Stimulated activated naive CD8-positive, alpha-beta T cell treated with anti-CD3 and anti-CD28 coated beads, Interleukin-15, Interleukin-2, amounts not matched to agents 100 ng/mL and 50 ng/mL, for 24 hours (primary cell): ENCODE measurements at regions not wholly inside any gene's neighbourhood (a gene's known extent, or its start where the extent isn't known, plus 50 kb on each side); places are given as distances from the start of the nearest gene placed in this dataset.

Experiments used
- H3K27ac Mint-ChIP-seq: one replicate; pipeline ENCODE4 v1.8.0; 2021; ENCODE audit warnings: mild to moderate bottlenecking, mixed read lengths
- H3K27me3 Mint-ChIP-seq: one replicate; pipeline ENCODE4 v1.8.0; 2021; ENCODE audit warnings: mixed read lengths
- H3K36me3 Mint-ChIP-seq: one replicate; pipeline ENCODE4 v1.8.0; 2021; ENCODE audit warnings: low read depth, mixed read lengths
- H3K4me1 Mint-ChIP-seq: one replicate; pipeline ENCODE4 v1.8.0; 2021; ENCODE audit warnings: low read depth, mixed read lengths
- H3K4me3 Mint-ChIP-seq: one replicate; pipeline ENCODE4 v1.8.0; 2021; ENCODE audit warnings: mild to moderate bottlenecking, mixed read lengths
- H3K9me3 Mint-ChIP-seq: one replicate; pipeline ENCODE4 v1.8.0; 2021; ENCODE audit warnings: mixed read lengths

GRCh38 chr1:67958472-67958871 lies 92.0 kb downstream of the DIRAS3 start:
- H3K27me3 Mint-ChIP-seq: peaks cover 4% of the 10 kb centered on the region
- H3K4me1 Mint-ChIP-seq: no peaks in the 10 kb centered on the region
- H3K27ac Mint-ChIP-seq: no peak overlapping the region
- no peak overlapping the region for H3K4me3 Mint-ChIP-seq
- H3K9me3 Mint-ChIP-seq: peaks cover 9% of the 10 kb centered on the region
- H3K36me3 Mint-ChIP-seq: no peaks in the 10 kb centered on the region

GRCh38 chr1:67957066-67957465 lies 93.4 kb downstream of the DIRAS3 start:
- Mint-ChIP-seq H3K36me3 (no peaks in the 10 kb centered on the region), H3K4me3 (no peak overlapping the region), H3K27me3 (peaks cover 4% of the 10 kb centered on the region), H3K27ac (no peak overlapping the region), H3K4me1 (no peaks in the 10 kb centered on the region), H3K9me3 (no peaks in the 10 kb centered on the region)

GRCh38 chr1:67956116-67956515 lies 94.3 kb downstream of the DIRAS3 start:
- peaks cover 4% of the 10 kb centered on the region for H3K27me3 Mint-ChIP-seq
- no peaks in the 10 kb centered on the region for H3K36me3 Mint-ChIP-seq
- H3K4me3 Mint-ChIP-seq: no peak overlapping the region
- no peaks in the 10 kb centered on the region for H3K4me1 Mint-ChIP-seq
- H3K9me3 Mint-ChIP-seq: no peaks in the 10 kb centered on the region
- no peak overlapping the region for H3K27ac Mint-ChIP-seq

GRCh38 chr1:67955591-67955990 lies 94.8 kb downstream of the DIRAS3 start:
- no peaks in the 10 kb centered on the region for H3K4me1 Mint-ChIP-seq

GRCh38 chr1:67953301-67953700 lies 97.1 kb downstream of the DIRAS3 start:
- Mint-ChIP-seq H3K4me1 (no peaks in the 10 kb centered on the region), H3K4me3 (no peak overlapping the region), H3K36me3 (no peaks in the 10 kb centered on the region), H3K9me3 (no peaks in the 10 kb centered on the region), H3K27me3 (peaks cover 4% of the 10 kb centered on the region), H3K27ac (no peak overlapping the region)

More at GRCh38 chr1:67955591-67955990, 94.8 kb downstream of the DIRAS3 start:
- H3K9me3 Mint-ChIP-seq: no peaks in the 10 kb centered on the region
- H3K4me3 Mint-ChIP-seq: no peak overlapping the region
- H3K27me3 Mint-ChIP-seq: peaks cover 4% of the 10 kb centered on the region
- no peak overlapping the region for H3K27ac Mint-ChIP-seq
- no peaks in the 10 kb centered on the region for H3K36me3 Mint-ChIP-seq

- Mint-ChIP-seq H3K27ac (no peak overlapping the region), H3K9me3 (no peaks in the 10 kb centered on the region), H3K4me1 (no peaks in the 10 kb centered on the region), H3K4me3 (no peak overlapping the region), H3K36me3 (no peaks in the 10 kb centered on the region), H3K27me3 (peaks cover 4% of the 10 kb centered on the region)
Observed at GRCh38 chr1:67952071-67952470, 98.4 kb downstream of the DIRAS3 start.

- no peaks in the 10 kb centered on the region for H3K36me3 Mint-ChIP-seq
- no peak overlapping the region for H3K27ac Mint-ChIP-seq
- no peaks in the 10 kb centered on the region for H3K9me3 Mint-ChIP-seq
- peaks cover 4% of the 10 kb centered on the region for H3K27me3 Mint-ChIP-seq
- no peaks in the 10 kb centered on the region for H3K4me1 Mint-ChIP-seq
- H3K4me3 Mint-ChIP-seq: no peak overlapping the region
Observed at GRCh38 chr1:67951014-67951413, 99.4 kb downstream of the DIRAS3 start.

- no peak overlapping the region for H3K27ac Mint-ChIP-seq
- no peak overlapping the region for H3K4me3 Mint-ChIP-seq
- no peaks in the 10 kb centered on the region for H3K4me1 Mint-ChIP-seq
- H3K9me3 Mint-ChIP-seq: peaks cover 4% of the 10 kb centered on the region
- no peaks in the 10 kb centered on the region for H3K27me3 Mint-ChIP-seq
- H3K36me3 Mint-ChIP-seq: no peaks in the 10 kb centered on the region
Observed at GRCh38 chr1:67948151-67949080, 102.0 kb downstream of the DIRAS3 start.

GRCh38 chr1:67947114-67947513 lies 103.3 kb downstream of the DIRAS3 start:
- Mint-ChIP-seq H3K27ac (no peak overlapping the region), H3K4me1 (no peaks in the 10 kb centered on the region), H3K4me3 (no peak overlapping the region), H3K27me3 (no peaks in the 10 kb centered on the region), H3K9me3 (peaks cover 4% of the 10 kb centered on the region), H3K36me3 (no peaks in the 10 kb centered on the region)

GRCh38 chr1:67945733-67946374 lies 104.6 kb downstream of the DIRAS3 start:
- H3K36me3 Mint-ChIP-seq: no peaks in the 10 kb centered on the region
- no peak overlapping the region for H3K4me3 Mint-ChIP-seq
- H3K9me3 Mint-ChIP-seq: peaks cover 4% of the 10 kb centered on the region

GRCh38 chr1:67942274-67942673 lies 108.2 kb downstream of the DIRAS3 start:
- no peaks in the 10 kb centered on the region for H3K4me1 Mint-ChIP-seq
- H3K36me3 Mint-ChIP-seq: no peaks in the 10 kb centered on the region
- peaks cover 4% of the 10 kb centered on the region for H3K9me3 Mint-ChIP-seq
- H3K27ac Mint-ChIP-seq: no peak overlapping the region
- H3K4me3 Mint-ChIP-seq: no peak overlapping the region
- H3K27me3 Mint-ChIP-seq: no peaks in the 10 kb centered on the region

More at GRCh38 chr1:67945733-67946374, 104.6 kb downstream of the DIRAS3 start:
- H3K27ac Mint-ChIP-seq: no peak overlapping the region
- H3K4me1 Mint-ChIP-seq: no peaks in the 10 kb centered on the region
- no peaks in the 10 kb centered on the region for H3K27me3 Mint-ChIP-seq

GRCh38 chr1:67941746-67942145 lies 108.5 kb upstream of the GNG12 start:
- no peak overlapping the region for H3K4me3 Mint-ChIP-seq
- H3K36me3 Mint-ChIP-seq: no peaks in the 10 kb centered on the region
- no peak overlapping the region for H3K27ac Mint-ChIP-seq
- H3K27me3 Mint-ChIP-seq: no peaks in the 10 kb centered on the region
- H3K4me1 Mint-ChIP-seq: no peaks in the 10 kb centered on the region
- peaks cover 4% of the 10 kb centered on the region for H3K9me3 Mint-ChIP-seq

GRCh38 chr1:67941155-67941554 lies 107.9 kb upstream of the GNG12 start:
- H3K9me3 Mint-ChIP-seq: peaks cover 4% of the 10 kb centered on the region
- H3K4me1 Mint-ChIP-seq: no peaks in the 10 kb centered on the region
- H3K27ac Mint-ChIP-seq: no peak overlapping the region
- peaks cover 6% of the 10 kb centered on the region for H3K27me3 Mint-ChIP-seq
- H3K36me3 Mint-ChIP-seq: no peaks in the 10 kb centered on the region
- H3K4me3 Mint-ChIP-seq: no peak overlapping the region

GRCh38 chr1:67939942-67940341 lies 106.7 kb upstream of the GNG12 start:
- H3K27ac Mint-ChIP-seq: no peak overlapping the region
- H3K27me3 Mint-ChIP-seq: peaks cover 13% of the 10 kb centered on the region
- no peaks in the 10 kb centered on the region for H3K36me3 Mint-ChIP-seq
- H3K9me3 Mint-ChIP-seq: peaks cover 4% of the 10 kb centered on the region
- H3K4me1 Mint-ChIP-seq: no peaks in the 10 kb centered on the region
- no peak overlapping the region for H3K4me3 Mint-ChIP-seq

- no peaks in the 10 kb centered on the region for H3K4me1 Mint-ChIP-seq
- H3K4me3 Mint-ChIP-seq: no peak overlapping the region
- peaks cover 13% of the 10 kb centered on the region for H3K27me3 Mint-ChIP-seq
- H3K27ac Mint-ChIP-seq: no peak overlapping the region
- no peaks in the 10 kb centered on the region for H3K36me3 Mint-ChIP-seq
- H3K9me3 Mint-ChIP-seq: peaks cover 4% of the 10 kb centered on the region
Observed at GRCh38 chr1:67939186-67939743, 106.0 kb upstream of the GNG12 start.
